H1 (cell line): ENCODE measurements at regions not wholly inside any gene's neighbourhood (a gene's known extent, or its start where the extent isn't known, plus 50 kb on each side); places are given as distances from the start of the nearest gene placed in this dataset.

Source experiments
- CTCF ChIP-seq, 3 experiments: IDR thresholded peaks; 1 replicate in 2 of 3; 2 replicates in 1 of 3; pipeline versions ENCODE4 v1.5.1 to v1.6.1; 2011; ENCODE audit warnings: low read length in 3 of 3, mild to moderate bottlenecking in 3 of 3, inconsistent platforms in 2 of 3, low read depth in 1 of 3, moderate library complexity in 1 of 3; ENCODE audit not compliant: insufficient read depth in 1 of 3; ENCODE audit errors: control extremely low read depth in 1 of 3
- GABPA ChIP-seq: IDR thresholded peaks from 2 replicates; pipeline ENCODE4 v1.6.1; 2011; ENCODE audit warnings: mild to moderate bottlenecking, low read length, moderate library complexity, borderline replicate concordance; ENCODE audit not compliant: insufficient read depth
- POLR2A ChIP-seq, 2 experiments: IDR thresholded peaks; 1 replicate in 1 of 2; 2 replicates in 1 of 2; pipeline ENCODE4 v1.6.1; 2011; ENCODE audit warnings: low read depth in 2 of 2, low read length in 2 of 2, mild to moderate bottlenecking in 2 of 2; ENCODE audit errors: control extremely low read depth in 1 of 2
- RFX5 ChIP-seq: IDR thresholded peaks from 2 replicates; pipeline ENCODE4 v1.6.1; 2011; ENCODE audit warnings: low read depth, low read length, improper control_type of control experiment, borderline replicate concordance
- SUZ12 ChIP-seq: fragments of 200-600 bp; sonication (generic); IDR thresholded peaks from 2 replicates; pipeline ENCODE4 v1.6.1; 2012; ENCODE audit warnings: mild to moderate bottlenecking, inconsistent platforms, low read length, moderate library complexity, mixed read lengths
- TBP ChIP-seq: IDR thresholded peaks from 2 replicates; pipeline ENCODE4 v1.6.1; 2011; ENCODE audit warnings: low read depth, low read length, improper control_type of control experiment

GRCh38 chr6:50549475-50549874 is 163.9 kb upstream of the TFAP2D start:
- TF ChIP-seq CTCF (IDR thresholded peaks at IDR 0.05; ENCODE audit: control extremely low read depth in 1 of 3, insufficient read depth in 1 of 3, low read depth in 1 of 3, low read length in 3 of 3) (no peak), SUZ12 (no peak), TBP (no peak), RFX5 (no peak), POLR2A (IDR thresholded peaks at IDR 0.05; ENCODE audit: control extremely low read depth in 1 of 2, low read depth in 2 of 2, low read length in 2 of 2) (no peak), GABPA (no peak)
